ENCODE measurements at regions not wholly inside any gene's neighbourhood (a gene's known extent, or its start where the extent isn't known, plus 50 kb on each side); places are given as distances from the start of the nearest gene placed in this dataset.

- no peak for TF ChIP-seq POLR2A (IDR thresholded peaks at IDR 0.05; ENCODE audit: low read depth, low read length)
- no peak for TF ChIP-seq TAF1 (IDR thresholded peaks at IDR 0.05; ENCODE audit: low read depth, low read length)
These were observed 864.3 kb downstream of the BRD1 start for GRCh38 chr22:48963405-48963804.

All from GM12891 (cell line).